ENCODE measurements at regions not wholly inside any gene's neighbourhood (a gene's known extent, or its start where the extent isn't known, plus 50 kb on each side); places are given as distances from the start of the nearest gene placed in this dataset.

- no peak for DNase-seq (ENCODE audit: low read depth in 4 of 4, low spot score in 2 of 4)
Observed at GRCh38 chr15:98187549-98187948, 227.0 kb downstream of the ARRDC4 start.

DNA sequence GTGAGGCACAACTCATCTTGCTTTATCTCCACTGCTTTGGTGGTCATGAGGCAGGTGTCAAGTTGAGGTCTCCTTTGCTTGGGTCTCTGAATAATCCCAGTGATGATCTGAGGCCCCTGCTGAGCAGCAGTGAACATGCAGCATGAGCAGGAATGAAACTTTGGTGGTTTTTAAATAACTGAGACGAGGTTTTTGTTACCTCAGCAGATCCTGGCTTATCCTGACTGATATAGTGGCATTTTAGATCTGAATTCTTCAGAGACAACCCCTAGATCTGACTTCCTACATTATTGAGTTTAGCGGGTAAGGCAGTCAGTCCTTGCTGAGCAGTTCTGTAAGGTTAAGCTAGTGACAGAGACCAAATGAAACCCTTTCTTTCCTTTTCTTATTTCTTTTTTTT lies 230.4 kb downstream of the ARRDC4 start:
- DNase-seq (ENCODE audit: low read depth in 4 of 4, low spot score in 2 of 4) = no peak

GRCh38 chr15:98195796-98196195 lies 235.3 kb downstream of the ARRDC4 start:
- peak in 2 of 4 donors; percentile 20 to 24 for DNase-seq (ENCODE audit: low read depth in 4 of 4, low spot score in 2 of 4)

DNA sequence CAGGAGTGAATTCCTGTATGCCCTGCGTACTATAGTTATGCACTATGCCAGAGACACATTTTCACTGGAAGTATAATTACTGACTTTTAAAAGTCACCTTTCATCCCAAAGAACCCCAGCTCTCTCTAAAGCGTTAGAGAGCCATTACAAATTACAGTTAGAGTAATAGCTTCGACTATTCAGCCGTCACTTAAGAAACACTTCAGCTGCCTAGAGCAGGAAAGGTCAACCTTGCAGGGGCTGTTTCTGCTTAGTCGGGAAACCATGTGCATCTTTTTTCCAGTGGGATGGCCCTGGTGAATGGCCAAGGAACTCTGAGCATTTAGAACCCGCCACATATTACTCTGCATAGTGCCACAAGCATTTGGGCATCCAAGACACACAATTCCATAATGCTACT lies 235.9 kb downstream of the ARRDC4 start:
- DNase-seq (ENCODE audit: low read depth in 4 of 4, low spot score in 2 of 4) = peak in 3 of 4 donors; percentile 13 to 43 (median 24)

DNA sequence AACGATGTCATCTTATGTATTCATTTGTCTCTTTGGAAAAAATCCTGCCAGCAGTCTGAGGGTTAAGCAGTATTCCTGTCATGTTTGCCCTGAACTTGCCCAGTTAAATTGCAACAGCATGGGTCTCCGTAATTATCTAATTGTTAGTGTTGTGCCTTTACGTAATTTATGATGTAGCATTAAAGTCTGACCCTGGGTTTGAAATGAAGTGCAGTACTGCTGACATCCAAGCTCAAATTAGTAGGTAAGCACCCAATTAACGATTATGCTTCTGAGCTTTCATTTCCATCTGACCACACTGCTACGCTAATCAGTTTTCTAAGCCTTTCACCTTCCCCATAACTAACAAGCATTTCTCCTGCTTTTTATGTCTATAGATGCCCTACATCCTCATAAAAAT lies 241.8 kb downstream of the ARRDC4 start:
- no peak for DNase-seq (ENCODE audit: low read depth in 4 of 4, low spot score in 2 of 4)

- DNase-seq (ENCODE audit: low read depth in 4 of 4, low spot score in 2 of 4) = no peak
Observed at GRCh38 chr15:98203872-98204660, 243.6 kb downstream of the ARRDC4 start.

- DNase-seq (ENCODE audit: low read depth in 4 of 4, low spot score in 2 of 4) = no peak
Observed at GRCh38 chr15:98207928-98208327, 247.4 kb downstream of the ARRDC4 start.

- DNase-seq (ENCODE audit: low read depth in 4 of 4, low spot score in 2 of 4) = no peak
Observed at GRCh38 chr15:98213346-98213979, 253.0 kb downstream of the ARRDC4 start.

DNA sequence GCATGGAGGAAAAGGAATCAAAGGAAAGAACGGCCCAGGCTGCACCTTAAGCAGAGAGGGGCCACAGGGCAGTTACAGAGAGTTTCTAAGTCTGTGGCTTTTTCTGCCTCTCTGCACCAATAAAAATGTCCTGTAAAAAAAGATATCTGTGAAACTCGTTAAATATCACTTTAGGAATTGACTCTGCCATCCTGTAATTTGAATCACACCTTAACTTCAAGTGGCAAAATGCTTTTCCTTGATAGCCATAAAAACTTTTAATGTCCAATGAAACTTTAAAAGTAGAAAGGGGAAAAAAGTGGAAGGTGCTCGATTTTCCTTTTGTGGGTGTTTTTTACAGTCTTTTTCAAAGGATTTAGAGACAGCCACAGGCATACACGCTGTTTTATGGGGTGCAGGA lies 255.7 kb downstream of the ARRDC4 start:
- DNase-seq (ENCODE audit: low read depth in 4 of 4, low spot score in 2 of 4) = no peak

- no peak for DNase-seq (ENCODE audit: low read depth in 4 of 4, low spot score in 2 of 4)
Observed at GRCh38 chr15:98217356-98217755, 256.9 kb downstream of the ARRDC4 start.

GRCh38 chr15:98221144-98221543 lies 260.6 kb downstream of the ARRDC4 start:
- no peak for DNase-seq (ENCODE audit: low read depth in 4 of 4, low spot score in 2 of 4)

GRCh38 chr15:98221577-98221976 lies 261.1 kb downstream of the ARRDC4 start:
- no peak for DNase-seq (ENCODE audit: low read depth in 4 of 4, low spot score in 2 of 4)

DNA sequence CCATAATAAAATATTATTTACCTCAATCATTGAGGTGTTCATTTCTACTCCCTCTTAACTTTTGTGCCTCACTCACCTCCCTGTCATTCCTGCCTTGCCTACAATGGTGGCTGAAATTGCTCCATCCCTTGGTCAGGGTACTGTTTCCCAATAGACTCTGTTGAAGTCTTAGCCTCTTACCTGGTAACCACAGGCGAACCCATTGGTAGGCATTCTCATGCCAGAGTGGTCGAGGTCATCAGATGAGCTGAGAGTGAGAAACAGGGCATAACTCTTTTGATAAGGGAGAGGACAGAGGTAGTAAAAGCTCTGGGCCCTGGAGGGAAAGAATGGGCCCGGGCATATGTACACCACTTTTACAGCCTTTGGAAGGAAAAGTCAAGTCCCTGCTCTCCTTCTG lies 265.6 kb downstream of the ARRDC4 start:
- no peak for DNase-seq (ENCODE audit: low read depth in 4 of 4, low spot score in 2 of 4)

DNA sequence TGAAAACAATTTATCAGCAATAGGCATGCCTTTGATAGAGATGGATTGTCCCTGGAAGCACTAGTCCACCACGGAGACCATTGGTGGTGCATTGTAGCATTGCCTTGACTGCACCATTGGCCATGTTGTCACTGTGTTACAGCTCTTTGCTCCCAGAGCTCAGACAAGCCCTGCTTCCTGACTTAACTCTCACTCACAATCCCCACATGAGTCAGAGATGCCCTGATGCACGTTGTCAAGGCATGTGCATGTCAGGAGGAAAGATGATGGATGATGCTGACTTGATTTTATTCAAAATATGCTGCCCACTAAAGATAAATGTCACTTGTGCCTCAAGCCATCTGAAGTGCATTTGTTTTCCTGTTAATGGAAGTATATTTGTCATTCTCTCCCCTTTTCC lies 266.1 kb downstream of the ARRDC4 start:
- DNase-seq (ENCODE audit: low read depth in 4 of 4, low spot score in 2 of 4) = no peak

- DNase-seq (ENCODE audit: low read depth in 4 of 4, low spot score in 2 of 4) = no peak
Observed at GRCh38 chr15:98228846-98229245, 268.3 kb downstream of the ARRDC4 start.

DNA sequence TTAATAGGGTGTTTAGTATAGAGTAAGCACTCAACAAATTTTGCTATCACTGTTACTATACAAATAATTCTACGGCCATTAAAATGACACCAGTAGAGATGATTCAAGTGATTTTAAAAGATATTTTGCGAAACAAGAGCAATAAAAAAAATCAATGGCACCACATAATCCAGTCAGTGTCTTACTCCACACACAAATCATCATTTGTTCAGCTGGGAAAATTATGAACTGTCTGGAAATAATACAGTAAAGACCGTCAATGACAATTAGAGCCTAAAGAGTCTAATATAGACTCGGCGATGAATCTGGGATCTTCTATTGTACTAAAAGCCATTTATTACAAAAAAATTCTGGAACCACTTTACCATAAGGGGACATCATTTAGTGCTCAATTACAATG lies 270.5 kb downstream of the ARRDC4 start:
- DNase-seq (ENCODE audit: low read depth in 4 of 4, low spot score in 2 of 4) = no peak

GRCh38 chr15:98231696-98232440 lies 271.4 kb downstream of the ARRDC4 start:
- DNase-seq (ENCODE audit: low read depth in 4 of 4, low spot score in 2 of 4) = no peak

DNA sequence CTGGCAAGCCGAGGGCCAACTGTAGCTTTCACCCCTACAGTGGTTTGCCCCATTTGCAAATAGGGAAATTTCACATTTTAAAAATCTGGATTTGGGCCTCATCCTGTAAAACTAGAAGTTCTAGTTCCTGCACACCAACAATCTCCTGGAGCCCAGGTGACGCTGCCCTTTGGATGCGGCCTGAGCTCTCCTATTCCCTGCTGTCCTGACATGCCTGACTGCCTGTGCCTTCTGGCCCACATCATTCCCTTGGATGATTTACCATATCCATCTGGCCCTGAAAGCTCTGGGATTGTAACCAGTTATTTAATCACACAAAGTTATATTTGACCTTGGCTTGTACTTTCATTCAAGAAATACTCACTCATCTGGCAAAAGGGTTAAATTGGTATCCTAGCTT lies 272.3 kb downstream of the ARRDC4 start:
- no peak for DNase-seq (ENCODE audit: low read depth in 4 of 4, low spot score in 2 of 4)

DNA sequence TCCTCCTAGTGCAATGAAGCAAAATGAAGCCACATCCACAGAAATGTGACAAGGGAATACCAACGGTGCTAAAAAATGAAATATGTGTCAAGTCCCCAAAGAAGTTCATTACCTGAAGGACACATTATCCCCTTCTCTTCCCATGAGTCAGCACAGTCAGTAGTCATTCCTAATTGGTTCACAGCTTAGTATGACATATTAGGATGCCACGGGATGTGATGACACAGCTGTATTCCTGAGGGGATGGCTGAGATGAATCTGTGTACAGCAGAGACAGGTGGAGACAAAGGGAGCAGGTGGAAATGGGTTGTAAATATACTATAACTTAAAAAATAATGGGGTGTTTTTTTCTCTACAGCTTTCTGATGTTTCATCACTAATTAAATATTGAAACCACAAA lies 273.4 kb downstream of the ARRDC4 start:
- no peak for DNase-seq (ENCODE audit: low read depth in 4 of 4, low spot score in 2 of 4)

DNA sequence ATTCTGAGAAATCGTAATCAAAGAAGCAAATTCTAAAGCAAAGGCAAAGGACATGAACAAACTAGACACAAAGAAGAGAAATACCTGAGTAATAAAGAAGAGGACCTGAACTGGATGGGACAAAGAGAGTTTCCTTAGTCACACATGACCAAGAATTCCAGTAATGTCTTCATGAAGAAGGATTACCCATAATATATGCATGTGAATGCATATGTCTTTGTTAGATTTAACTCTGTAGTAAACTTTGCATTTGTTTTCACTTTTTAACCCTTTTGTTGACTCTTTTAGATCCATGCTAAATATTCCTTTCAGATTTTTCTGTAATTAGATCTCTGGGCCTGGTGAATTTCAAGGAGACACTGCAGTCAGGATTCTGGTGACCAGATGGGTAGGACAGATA lies 279.8 kb downstream of the ARRDC4 start:
- DNase-seq (ENCODE audit: low read depth in 4 of 4, low spot score in 2 of 4) = no peak

DNA sequence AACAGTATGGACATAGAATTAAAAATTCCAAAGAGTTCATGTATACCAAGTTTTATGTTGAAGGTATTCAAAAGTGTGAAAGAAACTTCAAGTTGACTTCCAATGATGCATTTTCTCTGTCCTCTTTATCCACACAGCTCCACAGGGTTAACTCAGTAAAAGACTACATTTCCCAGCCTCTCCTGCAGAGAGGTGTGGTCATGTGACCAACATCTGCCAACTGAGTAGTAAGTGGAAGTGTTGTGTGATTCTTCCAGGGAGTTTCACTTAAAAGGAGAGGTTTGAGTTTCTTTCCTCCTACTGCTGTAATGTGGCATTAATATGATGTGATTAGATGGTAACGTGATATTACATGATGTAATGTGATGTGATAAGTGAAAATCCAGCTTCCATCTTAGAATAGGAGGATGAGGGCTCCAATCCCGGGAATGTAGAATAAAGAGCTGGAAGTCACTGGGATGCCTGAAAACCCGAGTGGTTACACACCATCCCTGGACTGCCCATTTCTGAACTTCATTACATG lies 280.6 kb downstream of the ARRDC4 start:
- no peak for DNase-seq (ENCODE audit: low read depth in 4 of 4, low spot score in 2 of 4)
